ENCODE measurements at regions not wholly inside any gene's neighbourhood (a gene's known extent, or its start where the extent isn't known, plus 50 kb on each side); places are given as distances from the start of the nearest gene placed in this dataset.

DNA sequence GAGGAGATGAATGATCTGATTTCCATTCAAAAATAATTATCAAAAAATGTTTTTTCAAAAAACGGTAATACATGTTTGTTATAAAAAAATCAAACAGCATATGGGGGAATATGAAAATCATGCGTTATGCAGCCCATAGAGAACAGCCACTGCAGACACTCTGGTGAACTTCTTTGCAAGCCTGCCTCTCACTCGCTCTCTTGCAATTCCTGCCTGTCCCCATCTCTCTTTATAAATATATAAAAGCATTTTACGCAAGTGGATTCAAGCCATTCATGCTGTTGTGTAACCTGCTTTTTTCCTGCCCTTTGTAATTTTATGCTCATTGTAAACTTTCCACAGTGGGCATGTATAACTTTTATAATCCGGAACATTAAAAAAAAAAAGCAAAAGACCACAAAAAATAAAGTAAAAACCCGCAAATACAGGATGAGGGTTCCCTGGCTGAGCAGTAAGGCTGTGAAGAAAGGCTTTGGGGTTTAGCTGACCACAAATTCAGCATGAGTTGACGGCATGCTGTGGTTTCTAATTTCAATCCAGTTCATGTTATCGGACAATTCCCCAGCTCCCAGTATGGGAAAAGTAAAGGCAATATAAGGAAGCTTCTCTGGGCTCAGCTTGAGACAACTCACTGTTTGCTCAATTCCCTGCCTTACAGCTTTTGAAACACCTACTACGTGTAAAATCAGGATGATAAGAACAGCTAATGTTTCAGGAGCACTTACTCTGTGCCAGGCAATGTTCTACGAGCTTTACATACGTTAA lies 52.8 kb upstream of the ZBTB40 start:
- TF ChIP-seq POLR2A (IDR thresholded peaks at IDR 0.05): no peak
- TF ChIP-seq, protein P1, sequence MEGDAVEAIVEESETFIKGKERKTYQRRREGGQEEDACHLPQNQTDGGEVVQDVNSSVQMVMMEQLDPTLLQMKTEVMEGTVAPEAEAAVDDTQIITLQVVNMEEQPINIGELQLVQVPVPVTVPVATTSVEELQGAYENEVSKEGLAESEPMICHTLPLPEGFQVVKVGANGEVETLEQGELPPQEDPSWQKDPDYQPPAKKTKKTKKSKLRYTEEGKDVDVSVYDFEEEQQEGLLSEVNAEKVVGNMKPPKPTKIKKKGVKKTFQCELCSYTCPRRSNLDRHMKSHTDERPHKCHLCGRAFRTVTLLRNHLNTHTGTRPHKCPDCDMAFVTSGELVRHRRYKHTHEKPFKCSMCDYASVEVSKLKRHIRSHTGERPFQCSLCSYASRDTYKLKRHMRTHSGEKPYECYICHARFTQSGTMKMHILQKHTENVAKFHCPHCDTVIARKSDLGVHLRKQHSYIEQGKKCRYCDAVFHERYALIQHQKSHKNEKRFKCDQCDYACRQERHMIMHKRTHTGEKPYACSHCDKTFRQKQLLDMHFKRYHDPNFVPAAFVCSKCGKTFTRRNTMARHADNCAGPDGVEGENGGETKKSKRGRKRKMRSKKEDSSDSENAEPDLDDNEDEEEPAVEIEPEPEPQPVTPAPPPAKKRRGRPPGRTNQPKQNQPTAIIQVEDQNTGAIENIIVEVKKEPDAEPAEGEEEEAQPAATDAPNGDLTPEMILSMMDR (IDR thresholded peaks at IDR 0.05): no peak
